Endothelial cell of umbilical vein (primary cell): ENCODE measurements at regions not wholly inside any gene's neighbourhood (a gene's known extent, or its start where the extent isn't known, plus 50 kb on each side); places are given as distances from the start of the nearest gene placed in this dataset.

Experiments used
- BruUV-seq: library from RNA; stranded (reverse); fragments of 400-500 nt; replicated peaks from 2 replicates; lab custom pipeline; 2021; lab: Mats Ljungman, UMichigan
- CTCF ChIA-PET: fragments of 300-600, 350-600 bp; sonication (Branson Sonifier 250); formaldehyde crosslinking; loops from one replicate; lab custom pipeline; 2021; ENCODE audit warnings: antibody characterized with exemption, inconsistent platforms; lab: Charles Lee
- POLR2A ChIA-PET: fragments of 300-600, 350-600 bp; sonication (Branson Sonifier 250); formaldehyde crosslinking; loops from one replicate; lab custom pipeline; 2021; ENCODE audit warnings: antibody characterized with exemption, inconsistent platforms; lab: Charles Lee
- DNase-seq: peaks from one replicate; pipeline ENCODE4 v3.0.0-alpha.2; 2011; ENCODE audit warnings: low read depth, low spot score
- FAIRE-seq: peaks from 2 replicates; lab custom pipeline; 2011; peaks lifted over from hg19 to GRCh38; lab: Jason Lieb, UNC
- H2AFZ ChIP-seq: 2 replicates; pipeline ENCODE4 v1.6.0; 2012; ENCODE audit warnings: low read depth, low read length, control low read depth, inconsistent platforms
- H3K27ac ChIP-seq: 2 replicates; pipeline ENCODE4 v1.5.1; 2011; ENCODE audit warnings: low read depth, mild to moderate bottlenecking, control low read depth, low read length, moderate library complexity; ENCODE audit not compliant: insufficient read depth
- H3K27me3 ChIP-seq, 2 experiments: 2 replicates each; pipeline versions ENCODE4 v1.6.0 to v1.6.1; 2011; ENCODE audit warnings: low read length in 2 of 2, mixed read lengths in 1 of 2; ENCODE audit not compliant: control insufficient read depth in 2 of 2, insufficient read depth in 2 of 2
- H3K36me3 ChIP-seq, 2 experiments: 2 replicates in 1 of 2; 3 replicates in 1 of 2; pipeline ENCODE4 v1.5.1; 2011; ENCODE audit warnings: low read length in 2 of 2, mild to moderate bottlenecking in 1 of 2, moderate library complexity in 1 of 2; ENCODE audit not compliant: control insufficient read depth in 2 of 2, insufficient read depth in 2 of 2; ENCODE audit errors: extremely low read depth in 1 of 2
- H3K4me1 ChIP-seq: 3 replicates; pipeline ENCODE4 v1.5.1; 2011; ENCODE audit warnings: mild to moderate bottlenecking, low read length; ENCODE audit not compliant: control insufficient read depth, insufficient read depth; ENCODE audit errors: extremely low read depth
- H3K4me2 ChIP-seq: 2 replicates; pipeline ENCODE4 v1.6.1; 2011; ENCODE audit warnings: low read length, control low read depth, mixed read lengths; ENCODE audit not compliant: insufficient read depth
- H3K4me3 ChIP-seq, 3 experiments: fragments of 200-600 bp in 1 of 3; sonication (generic), shearing (Covaris generic) in 1 of 3; replicated peaks in 1 of 3; 2 replicates each; pipeline ENCODE4 v1.5.1; 2011 to 2016; ENCODE audit warnings: control low read depth in 3 of 3, low read length in 3 of 3, mild to moderate bottlenecking in 2 of 3, inconsistent platforms in 1 of 3, low read depth in 1 of 3, moderate library complexity in 1 of 3; ENCODE audit not compliant: insufficient read depth in 1 of 3
- H3K79me2 ChIP-seq: 2 replicates; pipeline ENCODE4 v1.6.0; 2012; ENCODE audit warnings: low read length, inconsistent platforms; ENCODE audit not compliant: control insufficient read depth, insufficient read depth
- H3K9ac ChIP-seq: replicated peaks from 2 replicates; pipeline ENCODE3; 2011; ENCODE audit warnings: low read length, control low read depth; ENCODE audit not compliant: insufficient read depth; ENCODE audit errors: extremely low read depth
- H3K9me1 ChIP-seq: replicated peaks from 3 replicates; pipeline ENCODE4 v1.6.0; 2011; ENCODE audit warnings: mild to moderate bottlenecking, low read length; ENCODE audit not compliant: control insufficient read depth, insufficient read depth; ENCODE audit errors: extremely low read depth
- H3K9me3 ChIP-seq: replicated peaks from 2 replicates; pipeline ENCODE4 v1.5.1; 2012; ENCODE audit warnings: low read length, inconsistent platforms; ENCODE audit not compliant: control insufficient read depth, insufficient read depth
- H4K20me1 ChIP-seq: replicated peaks from 2 replicates; pipeline ENCODE3; 2011; ENCODE audit warnings: mild to moderate bottlenecking, low read length; ENCODE audit not compliant: control insufficient read depth, insufficient read depth; ENCODE audit errors: extremely low read depth
- EZH2 ChIP-seq: IDR thresholded peaks from 2 replicates; pipeline ENCODE4 v1.6.1; 2012; ENCODE audit warnings: borderline replicate concordance, low read depth, mild to moderate bottlenecking, moderate library complexity, low read length, inconsistent platforms; ENCODE audit not compliant: severe bottlenecking
- GATA2 ChIP-seq: IDR thresholded peaks from 2 replicates; pipeline ENCODE4 v1.7.0; 2011; ENCODE audit warnings: low read depth, mild to moderate bottlenecking, moderate library complexity, mixed read lengths, low read length; ENCODE audit not compliant: insufficient read length, insufficient read depth
- JUN ChIP-seq: IDR thresholded peaks from 2 replicates; pipeline ENCODE4 v1.6.1; 2011; ENCODE audit warnings: borderline replicate concordance, low read depth; ENCODE audit not compliant: insufficient read length, insufficient read depth
- MAX ChIP-seq: IDR thresholded peaks from 2 replicates; pipeline ENCODE4 v1.6.1; 2011; ENCODE audit not compliant: insufficient read depth, insufficient read length
- MYC ChIP-seq: IDR thresholded peaks from one replicate; pipeline ENCODE4 v1.6.1; 2011; ENCODE audit warnings: mild to moderate bottlenecking, low read depth, low read length
- dilution Hi-C: fragments of 300-500 bp; cut with MboI; formaldehyde crosslinking; loops from one replicate; pipeline ENCODE4 v1.15.0; 2019; ENCODE audit warnings: low sequenced_read_pairs; ENCODE audit not compliant: extremely low pct_ligation_motif_present
- intact Hi-C: fragments of 100-400 bp; cut with micrococcal nuclease; formaldehyde crosslinking; loops from one replicate; pipeline ENCODE4 v1.10.0; 2022

GRCh38 chr22:22949953-22950352, 62.3 kb downstream of the IGLL5 start:
- Histone ChIP-seq H3K9me3 (no peaks in the 10 kb centered on the region), H3K79me2 (no peaks in the 10 kb centered on the region), H3K4me1 (no peaks in the 10 kb centered on the region), H3K4me2 (no peak overlapping the region), H3K27me3 (peaks cover 10 to 11% of the 10 kb centered on the region in 2 experiments), H3K4me3 (no peak overlapping the region), H3K36me3 (no peaks in the 10 kb centered on the region), H3K9me1 (no peaks in the 10 kb centered on the region), H3K27ac (no peak overlapping the region), H2AFZ (no peak overlapping the region), H4K20me1 (no peaks in the 10 kb centered on the region), H3K9ac (no peak overlapping the region)
- TF ChIP-seq MAX: no peak
- TF ChIP-seq MYC: no peak
- no peak for TF ChIP-seq JUN
- FAIRE-seq: no peak
- ChIA-PET CTCF (no interaction called here), POLR2A (no interaction called here)
- no TSS peak for BruUV-seq
- no peak for DNase-seq
- intact Hi-C loops (no loop called here), dilution Hi-C loops (no loop called here)

- no peak for DNase-seq
- FAIRE-seq: no peak
- Histone ChIP-seq H3K4me2 (no peak overlapping the region), H3K9me1 (no peaks in the 10 kb centered on the region), H4K20me1 (no peaks in the 10 kb centered on the region), H2AFZ (no peak overlapping the region), H3K79me2 (no peaks in the 10 kb centered on the region), H3K27ac (no peak overlapping the region), H3K9ac (no peak overlapping the region), H3K27me3 (peaks cover 12 to 16% of the 10 kb centered on the region in 2 experiments), H3K4me3 (no peak overlapping the region), H3K4me1 (no peaks in the 10 kb centered on the region), H3K36me3 (no peaks in the 10 kb centered on the region), H3K9me3 (no peaks in the 10 kb centered on the region)
- CTCF ChIA-PET: interaction anchor here (0.6 to 1.2 kb wide), 2 partner anchors 103 to 108 kb away, joined by 3 to 5 read pairs; no protein-coding TSS in a partner anchor
- BruUV-seq: no TSS peak
- TF ChIP-seq EZH2 (no peak), GATA2 (no peak), MAX (no peak)
- POLR2A ChIA-PET: no interaction called here
- dilution Hi-C loops (no loop called here), intact Hi-C loops (no loop called here)
Measured at GRCh38 chr22:22951035-22951434, 63.4 kb downstream of the IGLL5 start.
